Activated T-helper 1 cell treated with anti-CD3 and anti-CD28 coated beads, Interleukin-12 subunit alpha, Interleukin-12 subunit beta, Interleukin-2, Interleukin-4 antibody, amounts not matched to agents 30 ng/mL and 10 ng/mL and 1 ng/mL, durations not matched to agents 14 hours and 24 hours and 36 hours (primary cell): ENCODE measurements at regions not wholly inside any gene's neighbourhood (a gene's known extent, or its start where the extent isn't known, plus 50 kb on each side); places are given as distances from the start of the nearest gene placed in this dataset.

Experiments
- DNase-seq: peaks from one replicate; pipeline ENCODE4 v3.0.0; 2021; ENCODE audit warnings: low spot score
- H3K27ac Mint-ChIP-seq: one replicate; pipeline ENCODE4 v1.8.0; 2021; ENCODE audit warnings: mild to moderate bottlenecking, mixed read lengths
- H3K27me3 Mint-ChIP-seq: one replicate; pipeline ENCODE4 v1.8.0; 2022; ENCODE audit warnings: mild to moderate bottlenecking, moderate library complexity, mixed read lengths; ENCODE audit not compliant: insufficient read depth
- H3K36me3 Mint-ChIP-seq: one replicate; pipeline ENCODE4 v1.8.0; 2021; ENCODE audit warnings: low read depth, mixed read lengths
- H3K4me1 Mint-ChIP-seq: one replicate; pipeline ENCODE4 v1.8.0; 2021; ENCODE audit warnings: low read depth, mixed read lengths
- H3K4me3 Mint-ChIP-seq: one replicate; pipeline ENCODE4 v1.8.0; 2021; ENCODE audit warnings: mild to moderate bottlenecking, moderate library complexity, mixed read lengths
- H3K9me3 Mint-ChIP-seq: one replicate; pipeline ENCODE4 v1.8.0; 2021; ENCODE audit warnings: mixed read lengths
- intact Hi-C: fragments of 100-400 bp; cut with micrococcal nuclease; formaldehyde crosslinking; loops from one replicate; pipeline ENCODE4 v1.15.1; 2024

GRCh38 chr7:148472406-148472805 lies 118.2 kb upstream of the C7orf33 start:
- peaks cover 4% of the 10 kb centered on the region for H3K27me3 Mint-ChIP-seq
- H3K4me3 Mint-ChIP-seq = no peak overlapping the region
- H3K9me3 Mint-ChIP-seq = no peaks in the 10 kb centered on the region
- intact Hi-C loops = no loop called here
- no peaks in the 10 kb centered on the region for H3K4me1 Mint-ChIP-seq
- DNase-seq = no peak
- no peaks in the 10 kb centered on the region for H3K36me3 Mint-ChIP-seq
- no peak overlapping the region for H3K27ac Mint-ChIP-seq

- no peak for DNase-seq
- H3K36me3 Mint-ChIP-seq = no peaks in the 10 kb centered on the region
- H3K4me1 Mint-ChIP-seq = no peaks in the 10 kb centered on the region
- H3K4me3 Mint-ChIP-seq = no peak overlapping the region
- no peak overlapping the region for H3K27ac Mint-ChIP-seq
- no peaks in the 10 kb centered on the region for H3K9me3 Mint-ChIP-seq
- intact Hi-C loops = no loop called here
- peaks cover 4% of the 10 kb centered on the region for H3K27me3 Mint-ChIP-seq
These were observed 116.7 kb upstream of the C7orf33 start for GRCh38 chr7:148473703-148474480.

DNA sequence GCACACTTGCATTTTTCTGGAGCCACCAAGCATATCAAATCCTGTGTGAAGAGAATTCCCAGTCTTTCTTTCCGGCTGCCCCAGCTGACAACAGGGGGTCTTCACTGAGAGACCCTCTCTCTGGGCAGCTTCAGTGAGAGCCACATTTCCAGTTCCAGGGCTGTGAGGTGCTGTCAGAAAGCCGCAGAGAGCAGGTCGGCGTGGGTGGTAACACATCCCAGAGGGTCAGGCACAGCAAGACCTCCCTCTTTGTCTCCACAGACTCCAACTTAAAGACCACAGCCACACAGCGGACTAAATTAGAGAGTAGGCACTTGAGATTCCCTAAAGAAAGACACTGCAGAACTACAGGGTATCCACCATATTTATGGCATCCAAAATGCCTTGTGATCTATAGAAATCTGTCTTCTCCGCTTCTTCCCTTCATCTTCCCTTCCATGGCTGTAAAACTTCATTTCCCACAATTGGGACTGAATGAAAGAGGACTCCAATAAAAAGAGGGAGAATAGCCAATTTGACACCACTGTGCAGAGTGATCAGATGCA lies 116.0 kb upstream of the C7orf33 start:
- H3K27me3 Mint-ChIP-seq = peaks cover 9% of the 10 kb centered on the region
- no peaks in the 10 kb centered on the region for H3K36me3 Mint-ChIP-seq
- no peaks in the 10 kb centered on the region for H3K4me1 Mint-ChIP-seq
- H3K9me3 Mint-ChIP-seq = no peaks in the 10 kb centered on the region
- no peak for DNase-seq
- H3K27ac Mint-ChIP-seq = no peak overlapping the region
- H3K4me3 Mint-ChIP-seq = no peak overlapping the region
- intact Hi-C loops = no loop called here

DNA sequence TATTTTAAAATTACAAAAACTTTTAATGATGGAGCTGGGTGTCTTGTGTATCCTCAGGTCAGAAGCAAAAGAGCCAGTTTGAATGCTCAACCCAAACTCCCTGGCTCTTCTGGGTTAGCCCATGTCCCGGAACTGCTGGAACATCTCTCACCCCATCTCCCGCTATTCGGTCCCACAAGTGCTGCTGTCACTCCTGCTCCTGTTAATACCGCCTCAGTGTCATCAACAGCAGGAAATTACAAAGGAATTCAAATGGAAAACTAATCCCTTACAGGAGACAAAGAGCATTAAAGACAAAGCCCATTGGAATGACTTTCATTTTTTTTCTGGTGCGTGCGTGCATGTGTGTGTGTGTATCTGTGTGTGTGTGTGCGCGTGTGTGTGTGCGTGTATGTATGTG lies 112.0 kb upstream of the C7orf33 start:
- H3K36me3 Mint-ChIP-seq = no peaks in the 10 kb centered on the region
- intact Hi-C loops = no loop called here
- H3K27ac Mint-ChIP-seq = no peak overlapping the region
- no peak for DNase-seq
- no peaks in the 10 kb centered on the region for H3K4me1 Mint-ChIP-seq
- no peak overlapping the region for H3K4me3 Mint-ChIP-seq
- no peaks in the 10 kb centered on the region for H3K9me3 Mint-ChIP-seq
- peaks cover 8% of the 10 kb centered on the region for H3K27me3 Mint-ChIP-seq

- DNase-seq = no peak
- no peaks in the 10 kb centered on the region for H3K9me3 Mint-ChIP-seq
- H3K4me1 Mint-ChIP-seq = no peaks in the 10 kb centered on the region
- no peak overlapping the region for H3K27ac Mint-ChIP-seq
- H3K4me3 Mint-ChIP-seq = no peak overlapping the region
- H3K27me3 Mint-ChIP-seq = peaks cover 8% of the 10 kb centered on the region
- intact Hi-C loops = no loop called here
- no peaks in the 10 kb centered on the region for H3K36me3 Mint-ChIP-seq
These were observed 110.0 kb upstream of the C7orf33 start for GRCh38 chr7:148480479-148481146.

- H3K27me3 Mint-ChIP-seq = peaks cover 8% of the 10 kb centered on the region
- no peak overlapping the region for H3K27ac Mint-ChIP-seq
- no peak for DNase-seq
- no peaks in the 10 kb centered on the region for H3K4me1 Mint-ChIP-seq
- intact Hi-C loops = no loop called here
- H3K4me3 Mint-ChIP-seq = no peak overlapping the region
- no peaks in the 10 kb centered on the region for H3K9me3 Mint-ChIP-seq
- H3K36me3 Mint-ChIP-seq = no peaks in the 10 kb centered on the region
These were observed 109.4 kb upstream of the C7orf33 start for GRCh38 chr7:148481147-148481526.

GRCh38 chr7:148481971-148482626 lies 108.5 kb upstream of the C7orf33 start:
- H3K4me1 Mint-ChIP-seq = no peaks in the 10 kb centered on the region
- no peaks in the 10 kb centered on the region for H3K36me3 Mint-ChIP-seq
- no peaks in the 10 kb centered on the region for H3K9me3 Mint-ChIP-seq
- peaks cover 7% of the 10 kb centered on the region for H3K27me3 Mint-ChIP-seq
- intact Hi-C loops = no loop called here
- no peak overlapping the region for H3K27ac Mint-ChIP-seq
- DNase-seq = no peak
- H3K4me3 Mint-ChIP-seq = no peak overlapping the region

GRCh38 chr7:148483515-148484308 lies 106.9 kb upstream of the C7orf33 start:
- H3K4me1 Mint-ChIP-seq = no peaks in the 10 kb centered on the region
- H3K27ac Mint-ChIP-seq = no peak overlapping the region
- H3K36me3 Mint-ChIP-seq = no peaks in the 10 kb centered on the region
- peaks cover 6% of the 10 kb centered on the region for H3K27me3 Mint-ChIP-seq
- no peak overlapping the region for H3K4me3 Mint-ChIP-seq
- H3K9me3 Mint-ChIP-seq = no peaks in the 10 kb centered on the region
- no peak for DNase-seq
- intact Hi-C loops = no loop called here

GRCh38 chr7:148484486-148484885 lies 106.1 kb upstream of the C7orf33 start:
- H3K27me3 Mint-ChIP-seq = peaks cover under 1% of the 10 kb centered on the region
- no peaks in the 10 kb centered on the region for H3K9me3 Mint-ChIP-seq
- no peaks in the 10 kb centered on the region for H3K36me3 Mint-ChIP-seq
- DNase-seq = no peak
- H3K4me1 Mint-ChIP-seq = no peaks in the 10 kb centered on the region
- no peak overlapping the region for H3K4me3 Mint-ChIP-seq
- intact Hi-C loops = no loop called here
- no peak overlapping the region for H3K27ac Mint-ChIP-seq

DNA sequence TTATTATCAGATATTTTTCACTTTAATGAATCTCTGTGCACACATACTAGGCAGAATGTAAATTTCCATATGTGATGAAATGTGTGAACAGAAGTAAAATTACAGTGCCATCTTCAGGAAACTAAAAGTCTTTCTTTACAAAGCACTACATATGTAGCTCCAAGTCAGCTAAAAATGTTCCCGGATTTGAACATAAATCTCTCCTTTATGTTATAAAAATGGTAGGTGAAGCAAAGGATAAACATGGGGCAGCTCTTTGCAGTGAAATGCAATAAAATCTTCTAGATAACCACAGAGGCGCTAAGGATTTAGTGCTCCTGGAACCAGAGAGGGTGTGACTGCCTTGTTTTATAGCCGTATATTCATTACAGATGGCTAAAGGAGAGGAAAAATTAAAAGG lies 104.9 kb upstream of the C7orf33 start:
- no peak overlapping the region for H3K27ac Mint-ChIP-seq
- H3K4me3 Mint-ChIP-seq = no peak overlapping the region
- DNase-seq = no peak
- H3K36me3 Mint-ChIP-seq = no peaks in the 10 kb centered on the region
- H3K9me3 Mint-ChIP-seq = no peaks in the 10 kb centered on the region
- no peaks in the 10 kb centered on the region for H3K4me1 Mint-ChIP-seq
- H3K27me3 Mint-ChIP-seq = no peaks in the 10 kb centered on the region
- intact Hi-C loops = no loop called here

DNA sequence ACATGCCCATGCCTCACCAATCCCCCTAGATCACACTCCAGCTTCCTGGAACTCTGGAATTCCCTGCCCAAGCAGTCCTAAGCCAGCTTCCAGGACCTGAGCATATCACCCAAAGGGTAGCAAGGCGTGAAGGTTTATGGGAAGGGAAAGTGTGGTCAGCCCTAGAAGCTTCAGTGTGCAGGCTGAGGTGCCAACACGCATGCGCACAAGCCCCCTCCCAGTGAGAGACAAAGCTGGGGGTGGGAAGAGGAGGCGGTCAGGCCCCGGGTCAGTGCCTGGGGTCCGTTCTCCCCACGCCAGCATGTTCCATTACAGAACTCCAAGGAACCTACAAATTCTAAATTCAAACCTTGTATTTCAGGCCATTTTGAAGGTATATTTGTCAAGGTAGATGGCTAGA lies 103.6 kb upstream of the C7orf33 start:
- no peaks in the 10 kb centered on the region for H3K4me1 Mint-ChIP-seq
- no peak overlapping the region for H3K4me3 Mint-ChIP-seq

DNA sequence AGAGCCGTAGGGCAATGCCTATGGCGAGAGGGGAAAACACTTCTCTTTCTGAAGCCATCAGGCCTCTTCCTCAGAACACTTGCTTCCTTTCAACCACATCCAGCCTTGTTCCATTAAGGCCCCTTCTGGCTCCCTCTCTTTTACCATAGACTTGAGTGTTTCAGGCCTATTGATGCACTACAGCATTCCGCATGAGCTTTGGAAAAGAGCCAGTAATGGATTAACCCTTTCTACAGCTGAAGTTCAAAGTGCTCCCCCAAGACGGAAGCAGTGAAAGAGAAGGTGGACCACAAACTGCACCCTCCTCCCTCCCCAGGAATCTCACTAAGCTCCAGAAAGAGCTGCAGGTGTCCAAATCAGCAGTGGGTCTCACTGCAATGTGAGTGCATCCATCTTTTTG lies 102.7 kb upstream of the C7orf33 start:
- intact Hi-C loops = no loop called here

More for the DNA sequence above, 103.6 kb upstream of the C7orf33 start:
- H3K9me3 Mint-ChIP-seq = no peaks in the 10 kb centered on the region
- H3K27ac Mint-ChIP-seq = no peak overlapping the region
- peaks cover 7% of the 10 kb centered on the region for H3K27me3 Mint-ChIP-seq
- intact Hi-C loops = no loop called here
- no peaks in the 10 kb centered on the region for H3K36me3 Mint-ChIP-seq
- DNase-seq = no peak

More for the DNA sequence above, 102.7 kb upstream of the C7orf33 start:
- H3K27ac Mint-ChIP-seq = no peak overlapping the region
- H3K4me3 Mint-ChIP-seq = no peak overlapping the region
- DNase-seq = no peak
- no peaks in the 10 kb centered on the region for H3K4me1 Mint-ChIP-seq
- H3K36me3 Mint-ChIP-seq = no peaks in the 10 kb centered on the region
- H3K9me3 Mint-ChIP-seq = no peaks in the 10 kb centered on the region
- H3K27me3 Mint-ChIP-seq = peaks cover 15% of the 10 kb centered on the region
